Astrocyte of the spinal cord (primary cell): ENCODE measurements at regions not wholly inside any gene's neighbourhood (a gene's known extent, or its start where the extent isn't known, plus 50 kb on each side); places are given as distances from the start of the nearest gene placed in this dataset.

Experiments used
- DNase-seq: peaks from one replicate; pipeline ENCODE4 v3.0.0; 2011; ENCODE audit warnings: low read depth, low spot score
- H3K4me3 ChIP-seq: 2 replicates; pipeline ENCODE4 v1.5.1; 2011; ENCODE audit warnings: low read depth, mild to moderate bottlenecking, low read length, moderate library complexity
- CTCF ChIP-seq: IDR thresholded peaks from 2 replicates; pipeline ENCODE4 v1.5.1; 2012; ENCODE audit warnings: low read depth, mild to moderate bottlenecking, low read length, inconsistent platforms
- in situ Hi-C: cut with HindIII; loops from 2 replicates; pipeline ENCODE4 v1.10.0; 2017; ENCODE audit warnings: low sequenced_read_pairs

DNA sequence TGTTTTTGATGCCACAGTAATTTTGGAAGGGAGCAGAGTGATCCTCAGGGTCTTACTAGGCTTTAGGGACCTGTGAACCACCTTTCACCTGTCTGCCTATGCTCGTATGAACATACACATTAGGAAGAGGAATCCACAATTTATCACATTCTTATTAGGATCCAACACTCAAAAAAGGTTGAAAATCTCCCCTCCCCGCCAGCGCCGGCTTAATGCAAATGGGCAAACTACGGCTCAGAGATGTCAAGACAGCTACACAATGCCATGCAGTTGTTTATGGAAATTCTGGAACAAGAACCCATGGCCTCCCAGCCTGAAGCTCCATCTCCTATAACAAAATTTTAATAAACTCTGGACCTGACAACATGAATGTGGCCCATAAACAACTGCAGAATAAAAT, 375.9 kb upstream of the ACVR2A start:
- no peak for DNase-seq
- in situ Hi-C loops: no loop called here
- no peak overlapping the region for H3K4me3 ChIP-seq
- TF ChIP-seq CTCF: no peak

DNA sequence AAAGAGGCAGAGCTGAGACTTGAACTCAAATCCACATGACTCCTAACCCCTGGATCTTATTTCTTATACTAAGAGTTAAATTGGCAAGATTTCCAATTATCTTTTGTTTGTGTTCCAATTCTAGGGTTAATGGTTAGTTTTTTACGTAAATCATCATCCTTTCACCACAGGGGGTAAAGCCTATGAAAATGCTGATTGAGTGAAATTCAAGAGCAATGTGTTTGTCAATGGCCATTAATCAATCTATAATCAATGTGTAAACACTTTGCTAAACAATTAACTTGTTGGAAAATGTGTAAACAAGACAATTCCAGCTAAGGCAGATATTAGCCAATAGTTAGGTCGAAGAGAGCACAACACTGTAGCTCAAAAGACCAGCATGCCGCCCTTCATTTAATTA, 376.5 kb upstream of the ACVR2A start:
- no peak for DNase-seq
- no peak for TF ChIP-seq CTCF
- in situ Hi-C loops: no loop called here
- no peak overlapping the region for H3K4me3 ChIP-seq

DNA sequence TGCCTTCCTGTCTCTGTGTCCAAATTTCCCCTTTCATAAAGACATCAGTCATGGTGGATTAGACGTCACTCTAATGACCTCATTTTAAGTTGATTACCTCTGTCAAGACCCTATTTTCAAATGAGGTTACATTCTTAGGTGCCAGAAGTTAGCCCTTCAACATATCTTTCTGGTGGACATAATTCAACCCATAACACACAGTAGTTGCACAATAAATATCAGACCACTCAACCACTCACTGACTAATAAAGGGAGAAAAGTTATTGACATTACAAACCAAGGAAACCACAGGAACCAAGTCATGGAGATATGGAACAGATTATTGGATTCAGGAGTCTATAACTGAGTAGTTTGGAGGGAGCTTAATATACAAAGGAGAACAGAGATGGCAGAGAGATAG, 377.4 kb upstream of the ACVR2A start:
- no peak overlapping the region for H3K4me3 ChIP-seq
- TF ChIP-seq CTCF: no peak
- DNase-seq: no peak
- in situ Hi-C loops: no loop called here

DNA sequence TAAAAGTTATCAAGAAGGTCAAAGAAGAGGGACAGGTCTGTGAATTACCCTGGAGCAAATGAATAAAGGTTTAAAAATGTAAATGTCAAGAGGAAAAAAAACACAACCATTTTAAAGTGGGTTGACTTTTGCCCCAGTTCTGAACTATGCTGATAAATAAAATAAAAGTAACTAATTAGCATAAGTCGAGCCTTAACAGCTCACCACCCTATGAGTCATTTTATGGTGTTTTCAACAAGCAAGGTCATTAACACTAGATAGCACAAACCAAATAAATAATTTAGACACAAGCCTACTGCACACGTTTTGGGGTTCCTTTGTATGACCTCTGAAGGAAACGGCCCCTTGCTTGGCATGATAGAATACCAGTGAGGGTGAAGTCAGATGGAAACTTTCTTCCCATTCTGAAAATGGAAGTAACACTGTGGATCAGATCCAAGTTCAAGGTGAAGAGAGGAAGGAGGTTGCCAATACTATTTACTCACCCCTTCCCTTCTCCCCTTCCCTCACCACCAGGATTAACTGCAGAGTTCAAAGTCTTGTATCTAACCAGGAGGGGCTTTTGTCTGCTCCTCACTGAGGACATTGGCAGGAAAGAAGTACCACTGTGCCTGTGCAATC, 380.0 kb upstream of the ACVR2A start:
- TF ChIP-seq CTCF: no peak
- no peak overlapping the region for H3K4me3 ChIP-seq
- in situ Hi-C loops: no loop called here
- DNase-seq: no peak

DNA sequence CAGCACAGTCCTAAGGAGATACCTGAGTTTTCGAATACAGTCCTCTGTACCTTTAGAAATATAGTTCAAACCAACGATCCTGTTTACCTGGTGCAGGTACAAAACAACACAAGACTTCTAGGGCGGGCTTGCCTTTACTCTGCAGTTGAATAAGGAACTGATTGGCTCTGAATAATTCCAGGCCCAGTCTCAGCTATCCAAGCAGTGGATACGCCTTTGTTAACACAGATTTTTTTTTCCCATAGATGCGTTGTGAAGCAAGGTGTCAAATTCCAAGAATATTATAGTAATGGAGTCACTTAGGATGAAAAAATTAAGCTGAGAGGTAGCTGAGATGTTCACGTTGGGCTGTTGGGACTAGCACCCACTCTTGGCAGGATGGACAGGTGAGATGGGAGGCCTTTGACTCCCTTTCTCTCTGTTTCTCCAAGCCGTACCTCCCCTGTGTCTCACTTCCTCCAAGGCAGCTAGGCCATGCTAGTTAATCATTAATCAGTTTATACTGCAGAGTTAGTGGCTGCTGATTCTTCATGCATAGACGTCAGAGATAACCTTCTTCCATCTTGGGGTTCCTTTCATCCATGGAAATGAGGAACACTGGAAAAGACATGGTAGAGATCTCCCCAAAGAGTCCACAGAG, 380.8 kb upstream of the ACVR2A start:
- H3K4me3 ChIP-seq: no peak overlapping the region
- no peak for TF ChIP-seq CTCF
- DNase-seq: no peak
- in situ Hi-C loops: no loop called here

GRCh38 chr2:147460155-147460554, 384.7 kb upstream of the ACVR2A start:
- in situ Hi-C loops: no loop called here
- no peak for DNase-seq
- no peak for TF ChIP-seq CTCF
- no peak overlapping the region for H3K4me3 ChIP-seq
